ENCODE measurements at regions not wholly inside any gene's neighbourhood (a gene's known extent, or its start where the extent isn't known, plus 50 kb on each side); places are given as distances from the start of the nearest gene placed in this dataset.

DNA sequence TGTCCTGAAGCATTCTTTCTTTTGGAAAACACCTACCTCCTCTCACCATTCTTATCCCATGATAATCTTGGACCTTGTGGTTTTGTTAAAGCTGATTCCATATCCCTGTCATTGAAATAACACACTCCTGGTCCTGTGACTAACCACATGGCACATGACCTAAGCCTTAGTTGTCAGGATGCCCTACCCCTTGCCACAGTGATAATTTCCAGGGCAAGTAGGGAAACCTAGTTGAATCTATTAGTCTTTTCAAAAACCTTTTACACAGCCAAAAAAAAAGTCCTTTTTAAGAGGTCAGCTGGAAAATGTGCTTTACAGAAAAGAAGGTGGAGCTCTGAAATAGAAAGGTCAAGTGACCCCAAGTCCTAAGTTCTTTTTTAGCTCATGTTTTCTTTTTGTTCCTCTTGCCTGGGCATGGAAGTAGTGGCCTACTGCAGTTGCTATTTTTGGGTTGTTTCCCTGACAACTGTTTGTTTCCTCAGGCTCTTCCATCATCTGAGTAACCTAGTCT lies 608.4 kb downstream of the LRFN5 start:
- no peaks in the 10 kb centered on the region for H3K36me3 Mint-ChIP-seq (ENCODE audit: low read depth)
- H3K27ac Mint-ChIP-seq, result no peak overlapping the region
- no peak overlapping the region for H3K4me3 Mint-ChIP-seq
- H3K9me3 Mint-ChIP-seq, result no peaks in the 10 kb centered on the region
- POLR2A ChIA-PET, result interaction anchor here (0.6 kb wide), 1 partner anchor 286 kb away, joined by 3 read pairs; no protein-coding TSS in a partner anchor
- no peak for TF ChIP-seq CTCF (IDR thresholded peaks at IDR 0.05)
- no peaks in the 10 kb centered on the region for H3K4me1 Mint-ChIP-seq
- DNase-seq (no peak), ATAC-seq (ENCODE audit: low read depth) (no peak)
- intact Hi-C loops (cut with micrococcal nuclease), result no loop called here
- no peaks in the 10 kb centered on the region for H3K27me3 Mint-ChIP-seq
- CTCF ChIA-PET, result no interaction called here

DNA sequence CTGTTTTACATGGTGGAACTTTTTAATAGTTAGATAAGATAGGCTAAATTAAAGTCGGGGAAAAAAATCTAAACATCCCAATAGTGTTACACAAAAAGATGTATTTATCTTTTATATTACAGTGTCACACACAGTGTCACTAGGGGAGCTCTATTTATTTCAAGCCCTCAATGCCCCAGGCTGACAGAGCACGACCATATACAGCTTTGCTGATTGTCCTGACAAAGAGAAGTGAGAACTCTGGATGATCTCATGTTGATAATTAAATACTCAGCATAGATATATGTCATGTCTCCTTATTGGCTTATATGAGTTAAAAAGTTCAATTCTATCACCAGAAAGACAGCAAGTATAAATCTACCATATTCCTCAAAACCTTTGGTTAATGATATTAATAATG lies 594.3 kb downstream of the LRFN5 start:
- POLR2A ChIA-PET, result no interaction called here
- H3K9me3 Mint-ChIP-seq, result no peaks in the 10 kb centered on the region
- no peaks in the 10 kb centered on the region for H3K36me3 Mint-ChIP-seq (ENCODE audit: low read depth)
- H3K4me1 Mint-ChIP-seq, result peaks cover 2% of the 10 kb centered on the region
- H3K27ac Mint-ChIP-seq, result no peak overlapping the region
- TF ChIP-seq CTCF (IDR thresholded peaks at IDR 0.05), result no peak
- intact Hi-C loops (cut with micrococcal nuclease), result no loop called here
- no peaks in the 10 kb centered on the region for H3K27me3 Mint-ChIP-seq
- no peak for DNase-seq
- CTCF ChIA-PET, result no interaction called here
- no peak overlapping the region for H3K4me3 Mint-ChIP-seq
- ATAC-seq (ENCODE audit: low read depth), result peak; percentile 21

GRCh38 chr14:42198010-42198409 lies 591.3 kb downstream of the LRFN5 start:
- Mint-ChIP-seq H3K36me3 (ENCODE audit: low read depth) (no peaks in the 10 kb centered on the region), H3K4me1 (peaks cover 2% of the 10 kb centered on the region), H3K4me3 (no peak overlapping the region), H3K27ac (no peak overlapping the region), H3K9me3 (no peaks in the 10 kb centered on the region), H3K27me3 (no peaks in the 10 kb centered on the region)
- ATAC-seq (ENCODE audit: low read depth), result no peak
- ChIA-PET CTCF (no interaction called here), POLR2A (no interaction called here)
- no peak for DNase-seq
- intact Hi-C loops (cut with micrococcal nuclease), result no loop called here
- no peak for TF ChIP-seq CTCF (IDR thresholded peaks at IDR 0.05)

DNA sequence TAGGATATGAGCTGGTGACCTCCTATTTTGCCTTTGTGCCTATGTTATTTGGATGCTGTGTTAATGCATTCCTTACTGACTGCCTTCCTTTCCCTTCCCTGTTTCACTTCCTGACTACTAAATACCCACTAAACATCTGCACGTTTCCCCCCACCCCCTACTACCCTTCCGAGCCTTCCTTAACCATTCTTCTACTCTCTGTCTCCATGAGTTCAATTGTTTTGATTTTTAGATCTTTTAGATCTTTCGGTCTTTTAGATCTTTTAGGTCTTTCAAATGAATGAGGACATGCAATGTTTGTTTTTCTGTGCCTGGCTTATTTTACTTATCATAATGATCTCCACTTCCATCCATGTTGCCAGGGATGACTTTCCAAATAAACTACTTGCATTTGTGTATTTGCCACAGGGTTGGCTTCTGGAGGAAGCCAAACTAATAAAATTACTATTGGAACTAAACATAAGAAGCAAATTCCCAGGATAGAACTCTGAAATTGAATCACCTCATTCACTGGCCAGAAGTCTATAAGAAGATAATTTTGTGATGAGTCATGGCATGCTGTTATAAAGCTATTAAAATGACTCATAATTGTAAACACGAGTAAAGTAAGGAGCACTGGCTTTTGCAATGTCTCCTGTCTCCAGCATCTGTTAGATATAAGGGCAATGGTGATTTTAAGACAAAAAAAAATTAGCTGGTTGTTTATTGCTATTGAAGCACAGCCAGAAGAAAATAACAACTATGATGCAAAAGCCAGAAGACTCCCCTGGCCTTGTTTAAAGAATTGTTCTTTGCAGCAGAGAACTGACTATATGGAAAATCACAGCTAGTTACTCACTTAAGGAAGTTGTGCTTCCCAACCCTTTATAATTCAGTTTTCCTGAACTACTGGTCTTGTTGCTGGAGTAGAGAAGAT lies 586.3 kb downstream of the LRFN5 start:
- CTCF ChIA-PET, result no interaction called here

More for the DNA sequence above, 586.3 kb downstream of the LRFN5 start:
- TF ChIP-seq CTCF (IDR thresholded peaks at IDR 0.05), result no peak
- ATAC-seq (ENCODE audit: low read depth), result no peak
- no peak overlapping the region for H3K27ac Mint-ChIP-seq
- H3K27me3 Mint-ChIP-seq, result no peaks in the 10 kb centered on the region
- H3K36me3 Mint-ChIP-seq (ENCODE audit: low read depth), result no peaks in the 10 kb centered on the region
- no peak for DNase-seq
- POLR2A ChIA-PET, result no interaction called here
- H3K4me1 Mint-ChIP-seq, result no peaks in the 10 kb centered on the region
- H3K9me3 Mint-ChIP-seq, result no peaks in the 10 kb centered on the region
- H3K4me3 Mint-ChIP-seq, result no peak overlapping the region
- intact Hi-C loops (cut with micrococcal nuclease), result no loop called here
